PC-9 (cell line): ENCODE measurements at regions not wholly inside any gene's neighbourhood (a gene's known extent, or its start where the extent isn't known, plus 50 kb on each side); places are given as distances from the start of the nearest gene placed in this dataset.

ENCODE experiments used
- BruUV-seq: library from RNA; stranded (reverse); fragments of 400-500 nt; replicated peaks from 2 replicates; lab custom pipeline; 2021; lab: Mats Ljungman, UMichigan
- CTCF ChIA-PET: fragments of 300-600 bp; sonication (Branson Sonifier 250); formaldehyde crosslinking; loops from one replicate; lab custom pipeline; 2022; ENCODE audit warnings: antibody characterized with exemption; lab: Charles Lee
- POLR2A ChIA-PET: fragments of 300-600 bp; sonication (Branson Sonifier 250); formaldehyde crosslinking; loops from one replicate; lab custom pipeline; 2022; ENCODE audit warnings: antibody characterized with exemption; ENCODE audit not compliant: unreplicated experiment; lab: Charles Lee
- DNase-seq, 2 experiments: peaks; one replicate each; pipeline versions ENCODE4 v3.0.0 to v3.0.0-alpha.2; 2015 to 2022; ENCODE audit warnings: mixed read lengths in 1 of 2
- H2AFZ ChIP-seq: fragments of 200-600 bp; sonication (generic); 2 replicates; pipeline ENCODE4 v1.8.1; 2017; ENCODE audit warnings: antibody characterized with exemption
- H3F3A ChIP-seq: fragments of 200-600 bp; sonication (generic); 2 replicates; pipeline ENCODE4 v1.8.1; 2017; ENCODE audit warnings: antibody characterized with exemption, mild to moderate bottlenecking, low read depth; ENCODE audit not compliant: insufficient read depth
- H3K27ac ChIP-seq: fragments of 200-600 bp; sonication (generic); 2 replicates; pipeline ENCODE4 v1.6.1; 2016; ENCODE audit warnings: mixed run types
- H3K27me3 ChIP-seq: fragments of 200-600 bp; sonication (generic); 2 replicates; pipeline ENCODE4 v1.6.1; 2016; ENCODE audit warnings: low read depth, mixed run types; ENCODE audit not compliant: insufficient read depth
- H3K36me3 ChIP-seq: fragments of 200-600 bp; sonication (generic); 2 replicates; pipeline ENCODE4 v1.6.1; 2016; ENCODE audit warnings: low read depth, mixed run types
- H3K4me1 ChIP-seq: fragments of 200-600 bp; sonication (generic); replicated peaks from 2 replicates; pipeline ENCODE4 v1.6.1; 2016; ENCODE audit warnings: mixed run types; ENCODE audit not compliant: insufficient read depth
- H3K4me2 ChIP-seq: fragments of 200-600 bp; sonication (generic); 2 replicates; pipeline ENCODE4 v1.6.1; 2017; ENCODE audit warnings: mixed run types
- H3K4me3 ChIP-seq: fragments of 200-600 bp; sonication (generic); 2 replicates; pipeline ENCODE4 v1.6.1; 2016; ENCODE audit warnings: mixed run types
- H3K79me2 ChIP-seq: fragments of 200-600 bp; sonication (generic); 2 replicates; pipeline ENCODE4 v1.6.1; 2017; ENCODE audit warnings: low read depth, mixed run types
- H3K9me2 ChIP-seq: fragments of 200-600 bp; sonication (generic); 2 replicates; pipeline ENCODE4 v1.8.1; 2017; ENCODE audit warnings: mild to moderate bottlenecking; ENCODE audit not compliant: insufficient read depth
- H3K9me3 ChIP-seq: fragments of 200-600 bp; sonication (generic); 2 replicates; pipeline ENCODE4 v1.8.1; 2016; ENCODE audit warnings: low read depth; ENCODE audit not compliant: insufficient read depth
- H4K20me1 ChIP-seq: fragments of 200-600 bp; sonication (generic); 2 replicates; pipeline ENCODE4 v1.8.1; 2017; ENCODE audit not compliant: insufficient read depth
- CTCF ChIP-seq: fragments of 200-600 bp; sonication (generic); conservative IDR thresholded peaks from 2 replicates; pipeline ENCODE4 v1.6.1; 2017; ENCODE audit warnings: mixed run types, antibody characterized with exemption, mild to moderate bottlenecking, moderate library complexity
- EZH2 ChIP-seq: fragments of 200-600 bp; sonication (generic); IDR thresholded peaks from 2 replicates; pipeline ENCODE4 v1.8.0; 2017; ENCODE audit warnings: antibody characterized with exemption, low read depth
- intact Hi-C: fragments of 100-400 bp; cut with micrococcal nuclease; formaldehyde crosslinking; loops from one replicate; pipeline ENCODE4 v1.10.0; 2022; ENCODE audit not compliant: unreplicated experiment

GRCh38 chr14:96633096-96633495 is 130.9 kb downstream of the PAPOLA start:
- ChIA-PET CTCF (no interaction called here), POLR2A (no interaction called here)
- no peak overlapping the region for H3K4me3 ChIP-seq
- H3K4me1 ChIP-seq = no peaks in the 10 kb centered on the region
- H3K27ac ChIP-seq = no peak overlapping the region
- no peak overlapping the region for H3K4me2 ChIP-seq
- no peaks in the 10 kb centered on the region for H4K20me1 ChIP-seq
- BruUV-seq = no TSS peak
- TF ChIP-seq CTCF (no peak), EZH2 (no peak)
- H2AFZ ChIP-seq = no peak overlapping the region
- intact Hi-C loops = no loop called here
- no peaks in the 10 kb centered on the region for H3F3A ChIP-seq
- H3K9me3 ChIP-seq = no peaks in the 10 kb centered on the region
- H3K36me3 ChIP-seq = no peaks in the 10 kb centered on the region
- no peak for DNase-seq
- no peaks in the 10 kb centered on the region for H3K9me2 ChIP-seq
- H3K79me2 ChIP-seq = no peaks in the 10 kb centered on the region
- peaks cover 26% of the 10 kb centered on the region for H3K27me3 ChIP-seq

- H3K4me3 ChIP-seq = no peak overlapping the region
- no peak for DNase-seq
- ChIA-PET POLR2A (no interaction called here), CTCF (no interaction called here)
- H3K79me2 ChIP-seq = no peaks in the 10 kb centered on the region
- H3K27me3 ChIP-seq = peaks cover 26% of the 10 kb centered on the region
- no TSS peak for BruUV-seq
- TF ChIP-seq EZH2 (no peak), CTCF (no peak)
- no peaks in the 10 kb centered on the region for H3F3A ChIP-seq
- H3K4me1 ChIP-seq = no peaks in the 10 kb centered on the region
- intact Hi-C loops = no loop called here
- H3K27ac ChIP-seq = no peak overlapping the region
- H3K9me3 ChIP-seq = no peaks in the 10 kb centered on the region
- no peaks in the 10 kb centered on the region for H3K9me2 ChIP-seq
- H3K4me2 ChIP-seq = no peak overlapping the region
- no peaks in the 10 kb centered on the region for H3K36me3 ChIP-seq
- H4K20me1 ChIP-seq = no peaks in the 10 kb centered on the region
- H2AFZ ChIP-seq = no peak overlapping the region
These were observed 132.3 kb downstream of the PAPOLA start for GRCh38 chr14:96634481-96634880.

- Histone ChIP-seq H3K36me3 (no peaks in the 10 kb centered on the region), H3K9me2 (no peaks in the 10 kb centered on the region), H3K79me2 (no peaks in the 10 kb centered on the region), H4K20me1 (no peaks in the 10 kb centered on the region), H3F3A (no peaks in the 10 kb centered on the region), H3K9me3 (no peaks in the 10 kb centered on the region), H3K4me1 (no peaks in the 10 kb centered on the region), H3K4me3 (no peak overlapping the region), H3K27ac (no peak overlapping the region), H2AFZ (no peak overlapping the region), H3K27me3 (peaks cover 28% of the 10 kb centered on the region), H3K4me2 (no peak overlapping the region)
- DNase-seq = no peak
- ChIA-PET CTCF (no interaction called here), POLR2A (no interaction called here)
- no peak for TF ChIP-seq CTCF
- no TSS peak for BruUV-seq
- intact Hi-C loops = no loop called here
These were observed 132.7 kb downstream of the PAPOLA start for GRCh38 chr14:96634896-96635295.
